ENCODE measurements at regions not wholly inside any gene's neighbourhood (a gene's known extent, or its start where the extent isn't known, plus 50 kb on each side); places are given as distances from the start of the nearest gene placed in this dataset.

DNA sequence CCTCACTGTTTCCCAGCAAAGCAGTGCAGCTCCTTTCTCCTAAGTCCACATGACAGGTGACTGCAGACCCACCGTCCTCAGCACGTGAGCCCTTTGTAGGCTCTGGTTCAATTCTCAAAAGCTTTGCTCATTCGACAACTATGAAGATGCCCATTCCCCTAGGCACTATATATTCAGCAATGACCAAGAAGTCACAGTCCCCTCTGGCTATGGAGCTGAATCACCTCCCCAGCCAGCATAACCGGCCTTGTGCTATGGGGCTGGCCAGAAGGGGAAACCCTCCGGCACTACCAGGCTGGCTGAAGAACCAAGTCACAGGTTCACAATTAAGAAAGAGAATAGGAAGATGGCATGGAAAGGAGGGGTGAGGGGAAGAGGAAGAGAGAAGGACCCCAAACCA, 139.7 kb downstream of the WSCD1 start:
- Histone ChIP-seq H3K27ac (ENCODE audit: low read depth, low read length) (no peak overlapping the region), H3K4me3 (ENCODE audit: low read length) (no peak overlapping the region), H3K9me3 (ENCODE audit: insufficient read depth, low read depth, low read length) (no peaks in the 10 kb centered on the region), H3K9ac (ENCODE audit: low read depth, low read length) (no peak overlapping the region), H3K27me3 (ENCODE audit: insufficient read depth, low read length) (no peaks in the 10 kb centered on the region; the same call in none of the 2 replicates), H3K4me1 (ENCODE audit: insufficient read depth, low read length) (no peaks in the 10 kb centered on the region), H3K36me3 (ENCODE audit: insufficient read depth, low read length) (no peaks in the 10 kb centered on the region)
- WGBS, result 92% methylated on average over 5 of the region's 5 CpGs

DNA sequence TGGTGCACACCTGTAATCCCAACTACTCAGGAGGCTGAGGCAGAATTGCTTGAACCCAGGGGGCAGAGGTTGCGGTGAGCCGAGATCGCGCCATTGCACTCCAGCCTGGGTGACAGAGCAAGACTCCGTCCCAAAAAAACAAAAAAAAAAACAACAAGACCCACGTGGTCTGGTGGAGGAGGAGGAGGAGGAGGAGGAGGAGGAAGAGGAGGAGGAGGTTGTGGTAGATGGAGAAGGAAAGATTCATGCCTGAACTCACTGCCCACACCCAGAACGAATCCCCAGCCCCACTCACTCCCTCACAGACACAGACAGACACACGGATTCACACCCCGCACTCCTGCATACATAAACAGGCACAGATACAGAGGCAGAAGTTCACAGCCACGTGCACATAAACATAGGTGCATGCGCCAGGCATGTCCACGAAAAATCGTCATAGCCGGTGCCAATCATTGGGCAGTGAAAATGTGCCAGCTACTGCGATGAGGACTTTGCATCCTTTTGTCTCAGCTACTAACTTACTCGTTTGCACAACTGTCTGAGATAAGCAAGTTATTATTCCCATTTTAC, 138.5 kb downstream of the WSCD1 start:
- Histone ChIP-seq H3K9me3 (ENCODE audit: insufficient read depth, low read depth, low read length) (no peaks in the 10 kb centered on the region), H3K4me3 (ENCODE audit: low read length) (no peak overlapping the region), H3K27ac (ENCODE audit: low read depth, low read length) (no peak overlapping the region), H3K36me3 (ENCODE audit: insufficient read depth, low read length) (no peaks in the 10 kb centered on the region), H3K4me1 (ENCODE audit: insufficient read depth, low read length) (no peaks in the 10 kb centered on the region), H3K9ac (ENCODE audit: low read depth, low read length) (no peak overlapping the region), H3K27me3 (ENCODE audit: insufficient read depth, low read length) (no peaks in the 10 kb centered on the region; the same call in none of the 2 replicates)
- 89% methylated on average over 14 of the region's 16 CpGs for WGBS

DNA sequence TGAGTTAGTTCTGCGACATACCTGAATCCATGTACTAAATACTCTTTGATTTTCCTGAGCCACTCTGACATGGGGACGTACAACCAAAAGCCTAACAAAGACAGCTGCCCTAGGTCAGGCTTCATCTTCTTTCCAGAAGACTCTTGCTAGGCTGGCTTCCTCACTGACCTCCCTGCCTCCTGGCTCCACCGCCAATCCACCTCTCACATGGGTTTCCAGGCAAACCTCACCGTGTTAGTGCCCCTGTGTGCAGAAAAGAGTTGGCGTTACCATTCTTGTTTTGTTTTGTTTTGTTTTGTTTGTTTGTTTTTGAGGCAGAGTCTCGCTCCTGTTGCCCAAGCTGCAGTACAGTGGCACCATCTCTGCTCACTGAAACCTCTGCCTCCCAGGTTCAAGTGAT, 135.3 kb downstream of the WSCD1 start:
- H3K9ac ChIP-seq (ENCODE audit: low read depth, low read length), result no peak overlapping the region
- H3K27me3 ChIP-seq (ENCODE audit: insufficient read depth, low read length), result no peaks in the 10 kb centered on the region; the same call in none of the 2 replicates
- H3K27ac ChIP-seq (ENCODE audit: low read depth, low read length), result no peak overlapping the region
- WGBS, result 95% methylated on average over 6 of the region's 6 CpGs
- H3K4me3 ChIP-seq (ENCODE audit: low read length), result no peak overlapping the region
- no peaks in the 10 kb centered on the region for H3K4me1 ChIP-seq (ENCODE audit: insufficient read depth, low read length)
- H3K36me3 ChIP-seq (ENCODE audit: insufficient read depth, low read length), result no peaks in the 10 kb centered on the region
- no peaks in the 10 kb centered on the region for H3K9me3 ChIP-seq (ENCODE audit: insufficient read depth, low read depth, low read length)

DNA sequence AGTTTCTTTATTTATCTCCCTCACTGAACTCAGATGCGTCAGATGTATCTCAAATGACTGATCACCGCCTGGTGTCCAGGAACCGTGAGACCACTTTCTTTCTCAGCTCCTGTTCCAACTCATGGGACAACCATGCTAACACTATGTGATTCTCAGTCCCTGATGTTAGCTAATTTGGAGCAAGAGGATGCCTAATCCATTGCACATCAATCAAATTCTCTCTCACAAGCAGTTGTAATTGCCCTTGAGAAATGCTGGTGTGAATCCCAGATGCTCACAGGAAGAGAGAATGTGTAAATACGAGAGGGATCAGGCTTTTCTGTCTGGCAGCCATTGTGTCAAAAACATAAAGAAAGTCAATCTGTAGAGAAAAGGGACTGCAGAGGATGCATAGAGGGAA, 134.9 kb downstream of the WSCD1 start:
- 76% methylated on average over 4 of the region's 4 CpGs for WGBS
- no peak overlapping the region for H3K9ac ChIP-seq (ENCODE audit: low read depth, low read length)

DNA sequence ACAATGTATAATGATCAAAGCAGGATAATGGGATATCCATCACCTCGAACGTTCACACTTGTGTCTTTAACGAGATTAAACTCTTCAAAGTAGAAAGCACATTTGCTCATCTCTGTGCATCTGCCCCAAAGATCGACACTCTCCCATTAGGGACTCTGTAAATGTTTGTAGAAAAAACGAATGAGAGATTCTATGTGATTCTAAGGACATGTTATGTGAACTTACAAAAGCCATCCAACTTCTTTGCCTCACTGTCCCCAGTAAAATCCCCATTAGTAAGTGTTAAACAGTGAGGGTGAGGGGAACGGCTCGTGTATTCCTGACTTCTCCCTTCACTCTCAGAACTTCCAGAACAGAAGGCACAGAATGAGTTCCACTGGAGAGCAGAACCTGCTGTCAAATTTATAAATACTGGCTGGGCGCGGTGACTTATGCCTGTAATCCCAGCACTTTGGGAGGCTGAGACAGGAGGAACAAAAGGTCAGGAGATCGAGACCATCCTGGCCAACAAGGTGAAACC, 134.1 kb downstream of the WSCD1 start:
- H3K9ac ChIP-seq (ENCODE audit: low read depth, low read length), result no peak overlapping the region
- H3K27ac ChIP-seq (ENCODE audit: low read depth, low read length), result no peak overlapping the region
- no peaks in the 10 kb centered on the region for H3K36me3 ChIP-seq (ENCODE audit: insufficient read depth, low read length)
- H3K9me3 ChIP-seq (ENCODE audit: insufficient read depth, low read depth, low read length), result no peaks in the 10 kb centered on the region
- WGBS, result 91% methylated on average over 9 of the region's 10 CpGs
- H3K27me3 ChIP-seq (ENCODE audit: insufficient read depth, low read length), result no peaks in the 10 kb centered on the region; the same call in none of the 2 replicates
- H3K4me1 ChIP-seq (ENCODE audit: insufficient read depth, low read length), result no peaks in the 10 kb centered on the region
- no peak overlapping the region for H3K4me3 ChIP-seq (ENCODE audit: low read length)

More for the DNA sequence above, 134.9 kb downstream of the WSCD1 start:
- Histone ChIP-seq H3K9me3 (ENCODE audit: insufficient read depth, low read depth, low read length) (no peaks in the 10 kb centered on the region), H3K36me3 (ENCODE audit: insufficient read depth, low read length) (no peaks in the 10 kb centered on the region), H3K27me3 (ENCODE audit: insufficient read depth, low read length) (no peaks in the 10 kb centered on the region; the same call in none of the 2 replicates), H3K27ac (ENCODE audit: low read depth, low read length) (no peak overlapping the region), H3K4me3 (ENCODE audit: low read length) (no peak overlapping the region), H3K4me1 (ENCODE audit: insufficient read depth, low read length) (no peaks in the 10 kb centered on the region)

DNA sequence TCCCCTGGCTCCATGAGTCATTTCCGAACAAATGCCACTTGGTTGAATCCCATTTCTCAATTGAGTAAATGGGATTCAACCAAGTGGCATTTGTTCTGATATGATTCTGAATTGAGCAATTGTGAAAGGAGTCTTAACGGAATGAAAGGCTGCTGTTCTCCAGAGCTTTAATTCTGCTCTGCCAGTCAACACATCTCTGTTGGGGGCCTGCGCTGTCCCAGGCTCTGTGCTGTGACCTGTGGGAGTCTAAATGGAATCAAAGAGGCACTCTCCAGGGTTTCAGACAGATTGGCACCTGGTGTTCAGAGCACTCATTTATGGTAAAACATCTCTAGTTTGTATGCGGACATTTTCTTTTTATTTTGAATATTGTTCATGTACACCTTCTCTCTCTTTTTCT, 126.2 kb downstream of the WSCD1 start:
- H3K4me1 ChIP-seq (ENCODE audit: insufficient read depth, low read length), result no peaks in the 10 kb centered on the region
- WGBS, result 92% methylated on average over 4 of the region's 4 CpGs

DNA sequence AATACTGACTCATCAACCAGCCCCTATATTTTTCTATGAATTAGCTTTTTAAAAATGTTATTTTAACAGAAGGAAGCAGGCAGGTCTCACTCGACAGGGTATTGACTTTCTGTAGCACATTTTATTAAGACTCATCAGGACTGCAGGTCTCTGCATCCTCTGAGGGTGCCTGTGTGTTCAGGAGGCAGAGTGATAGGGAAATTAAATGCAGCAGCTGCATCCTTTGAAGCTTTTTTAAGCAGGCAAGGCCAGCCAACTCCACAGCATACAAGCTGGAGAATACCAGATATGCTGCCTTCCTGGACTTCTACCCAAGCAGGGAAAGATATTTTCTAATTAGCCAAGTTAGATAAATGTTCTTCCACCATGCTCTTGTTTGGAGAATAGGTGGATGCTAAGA, 124.9 kb downstream of the WSCD1 start:
- no peak overlapping the region for H3K9ac ChIP-seq (ENCODE audit: low read depth, low read length)
- no peak overlapping the region for H3K27ac ChIP-seq (ENCODE audit: low read depth, low read length)
- H3K4me1 ChIP-seq (ENCODE audit: insufficient read depth, low read length), result no peaks in the 10 kb centered on the region
- H3K36me3 ChIP-seq (ENCODE audit: insufficient read depth, low read length), result no peaks in the 10 kb centered on the region
- H3K27me3 ChIP-seq (ENCODE audit: insufficient read depth, low read length), result no peaks in the 10 kb centered on the region
- no peaks in the 10 kb centered on the region for H3K9me3 ChIP-seq (ENCODE audit: insufficient read depth, low read depth, low read length)
- no peak overlapping the region for H3K4me3 ChIP-seq (ENCODE audit: low read length)
- WGBS, result 78% methylated on average over 1 of the region's 1 CpG

More for the DNA sequence above, 126.2 kb downstream of the WSCD1 start:
- H3K9me3 ChIP-seq (ENCODE audit: insufficient read depth, low read depth, low read length), result no peaks in the 10 kb centered on the region
- H3K27me3 ChIP-seq (ENCODE audit: insufficient read depth, low read length), result no peaks in the 10 kb centered on the region
- no peaks in the 10 kb centered on the region for H3K36me3 ChIP-seq (ENCODE audit: insufficient read depth, low read length)
- no peak overlapping the region for H3K4me3 ChIP-seq (ENCODE audit: low read length)
- H3K27ac ChIP-seq (ENCODE audit: low read depth, low read length), result no peak overlapping the region
- no peak overlapping the region for H3K9ac ChIP-seq (ENCODE audit: low read depth, low read length)

DNA sequence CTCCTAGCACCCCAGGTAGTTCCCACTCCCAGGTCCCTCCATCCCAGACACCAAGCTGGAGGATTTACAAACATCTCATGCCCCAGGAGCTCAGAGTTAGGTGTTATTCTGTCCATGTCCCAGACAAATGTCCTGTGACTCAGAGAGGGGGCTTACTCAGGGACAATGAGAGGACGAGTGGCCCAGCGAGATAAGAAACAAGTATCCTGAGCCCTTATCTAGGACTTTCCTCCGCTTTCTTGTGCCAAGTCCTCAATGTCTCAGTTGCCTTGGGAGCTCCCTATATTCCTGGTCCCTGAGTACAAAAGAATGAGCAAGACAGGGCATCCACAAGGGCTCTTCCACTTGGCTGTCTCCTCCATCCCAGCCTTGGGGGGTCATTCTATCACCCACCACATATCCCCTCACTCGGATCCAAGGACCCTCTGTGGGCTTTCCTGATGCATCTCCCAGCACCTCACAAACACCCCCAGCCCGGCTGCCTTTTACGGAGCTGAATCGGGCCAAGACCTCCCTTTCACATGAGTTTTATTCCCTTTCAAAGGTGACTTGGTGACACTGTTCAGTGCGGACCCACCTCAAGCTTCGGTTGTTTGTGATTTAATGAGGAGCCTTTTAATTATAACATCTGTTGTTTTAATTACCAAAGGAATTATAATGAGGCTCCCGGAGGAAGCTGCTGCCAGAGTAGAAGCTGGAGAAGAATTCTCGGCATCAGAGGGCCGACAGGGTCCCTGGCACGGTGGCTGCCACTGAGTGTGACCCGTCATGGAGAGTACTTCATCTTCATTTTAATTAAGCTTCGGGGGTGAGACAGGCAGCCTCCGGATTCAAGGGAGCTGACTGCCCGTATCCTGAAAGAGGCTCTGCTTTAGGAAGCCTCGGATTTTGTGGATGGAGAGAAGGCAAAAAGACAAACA, 121.5 kb downstream of the WSCD1 start:
- 90% methylated on average over 16 of the region's 18 CpGs for WGBS
- Histone ChIP-seq H3K27me3 (ENCODE audit: insufficient read depth, low read length) (no peaks in the 10 kb centered on the region), H3K27ac (ENCODE audit: low read depth, low read length) (no peak overlapping the region), H3K36me3 (ENCODE audit: insufficient read depth, low read length) (no peaks in the 10 kb centered on the region), H3K9ac (ENCODE audit: low read depth, low read length) (no peak overlapping the region), H3K4me3 (ENCODE audit: low read length) (no peak overlapping the region), H3K9me3 (ENCODE audit: insufficient read depth, low read depth, low read length) (no peaks in the 10 kb centered on the region), H3K4me1 (ENCODE audit: insufficient read depth, low read length) (peaks cover 9% of the 10 kb centered on the region)

DNA sequence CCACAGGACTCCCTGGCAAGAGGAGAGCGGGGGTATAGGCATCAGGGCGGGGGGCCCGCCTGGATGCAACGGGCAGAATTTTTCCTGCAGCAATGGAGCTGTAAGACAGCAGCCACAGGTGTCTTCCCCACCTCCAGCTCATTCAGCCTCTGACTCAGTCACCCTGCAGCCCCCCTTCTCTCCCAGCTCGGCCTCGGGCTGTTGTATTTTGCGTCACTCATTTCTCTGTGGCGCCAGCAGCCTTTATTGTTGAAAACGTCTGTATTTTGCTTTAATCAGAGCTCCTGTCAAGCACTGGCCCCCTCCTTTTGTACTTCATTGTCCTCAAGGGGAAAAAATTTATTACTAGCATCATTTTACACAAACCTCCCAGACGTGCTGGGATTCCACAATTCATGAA, 117.7 kb downstream of the WSCD1 start:
- H3K27me3 ChIP-seq (ENCODE audit: insufficient read depth, low read length), result no peaks in the 10 kb centered on the region
- no peaks in the 10 kb centered on the region for H3K36me3 ChIP-seq (ENCODE audit: insufficient read depth, low read length)
- no peak overlapping the region for H3K4me3 ChIP-seq (ENCODE audit: low read length)
- H3K9ac ChIP-seq (ENCODE audit: low read depth, low read length), result no peak overlapping the region
- H3K4me1 ChIP-seq (ENCODE audit: insufficient read depth, low read length), result peaks cover 9% of the 10 kb centered on the region
- WGBS, result 42% methylated on average over 10 of the region's 10 CpGs
- no peak overlapping the region for H3K27ac ChIP-seq (ENCODE audit: low read depth, low read length)
- no peaks in the 10 kb centered on the region for H3K9me3 ChIP-seq (ENCODE audit: insufficient read depth, low read depth, low read length)

DNA sequence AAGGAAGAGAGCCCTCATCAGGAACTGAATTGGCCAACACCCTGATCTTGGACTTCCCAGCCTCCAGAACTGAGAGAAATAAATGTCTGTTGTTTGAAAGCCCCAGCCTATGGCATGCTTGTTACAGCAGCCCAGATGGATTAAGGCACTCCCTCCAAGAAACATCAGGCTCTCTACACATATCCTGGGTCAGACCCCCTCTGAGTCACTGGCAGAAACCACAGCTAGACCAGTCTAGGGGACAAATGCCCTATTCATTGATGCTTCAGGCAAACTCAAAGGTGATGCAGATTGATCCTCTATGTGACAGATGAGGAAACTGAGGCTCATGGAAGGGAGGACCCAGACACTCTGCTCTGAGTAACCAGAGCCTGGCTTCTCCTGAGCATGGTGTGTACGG, 116.8 kb downstream of the WSCD1 start:
- Histone ChIP-seq H3K27me3 (ENCODE audit: insufficient read depth, low read length) (no peaks in the 10 kb centered on the region), H3K27ac (ENCODE audit: low read depth, low read length) (no peak overlapping the region), H3K9me3 (ENCODE audit: insufficient read depth, low read depth, low read length) (no peaks in the 10 kb centered on the region), H3K9ac (ENCODE audit: low read depth, low read length) (no peak overlapping the region), H3K4me3 (ENCODE audit: low read length) (no peak overlapping the region), H3K4me1 (ENCODE audit: insufficient read depth, low read length) (peaks cover 9% of the 10 kb centered on the region), H3K36me3 (ENCODE audit: insufficient read depth, low read length) (no peaks in the 10 kb centered on the region)
- 92% methylated on average over 1 of the region's 1 CpG for WGBS

DNA sequence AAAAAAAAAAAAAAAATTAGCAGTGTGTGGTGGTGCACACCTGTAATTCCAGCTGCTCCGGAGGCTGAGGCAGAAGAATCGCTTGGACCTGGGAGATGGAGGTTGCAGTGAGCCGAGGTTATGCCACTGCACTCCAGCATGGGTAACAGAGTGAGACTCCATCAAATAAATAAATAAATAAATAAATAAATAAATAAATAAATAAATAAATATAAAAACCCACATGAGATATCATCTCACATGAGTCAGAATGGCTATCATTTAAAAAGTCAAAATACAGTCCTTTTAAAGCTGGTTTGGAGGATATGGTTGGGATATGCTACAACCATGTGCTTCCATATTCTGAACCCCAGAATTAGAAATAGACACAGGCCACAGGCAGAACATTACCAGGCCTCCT, 114.3 kb downstream of the WSCD1 start:
- Histone ChIP-seq H3K27ac (ENCODE audit: low read depth, low read length) (no peak overlapping the region), H3K36me3 (ENCODE audit: insufficient read depth, low read length) (no peaks in the 10 kb centered on the region), H3K27me3 (ENCODE audit: insufficient read depth, low read length) (no peaks in the 10 kb centered on the region), H3K4me3 (ENCODE audit: low read length) (no peak overlapping the region), H3K9ac (ENCODE audit: low read depth, low read length) (no peak overlapping the region), H3K9me3 (ENCODE audit: insufficient read depth, low read depth, low read length) (no peaks in the 10 kb centered on the region; the same call in 1 of the 2 replicates), H3K4me1 (ENCODE audit: insufficient read depth, low read length) (peaks cover 9% of the 10 kb centered on the region)
- 87% methylated on average over 3 of the region's 3 CpGs for WGBS

All from HUES64 (cell line).